Effector CD4-positive, alpha-beta T cell (primary cell): ENCODE measurements at regions not wholly inside any gene's neighbourhood (a gene's known extent, or its start where the extent isn't known, plus 50 kb on each side); places are given as distances from the start of the nearest gene placed in this dataset.
"Not testable (repeated sequence)": the region's sequence is repeated elsewhere in the genome, so short reads cannot be mapped to it uniquely, and the experiment has no call there.

Experiments used
- DNase-seq: peaks from one replicate; pipeline ENCODE4 v3.0.0-alpha.2; 2020

DNA sequence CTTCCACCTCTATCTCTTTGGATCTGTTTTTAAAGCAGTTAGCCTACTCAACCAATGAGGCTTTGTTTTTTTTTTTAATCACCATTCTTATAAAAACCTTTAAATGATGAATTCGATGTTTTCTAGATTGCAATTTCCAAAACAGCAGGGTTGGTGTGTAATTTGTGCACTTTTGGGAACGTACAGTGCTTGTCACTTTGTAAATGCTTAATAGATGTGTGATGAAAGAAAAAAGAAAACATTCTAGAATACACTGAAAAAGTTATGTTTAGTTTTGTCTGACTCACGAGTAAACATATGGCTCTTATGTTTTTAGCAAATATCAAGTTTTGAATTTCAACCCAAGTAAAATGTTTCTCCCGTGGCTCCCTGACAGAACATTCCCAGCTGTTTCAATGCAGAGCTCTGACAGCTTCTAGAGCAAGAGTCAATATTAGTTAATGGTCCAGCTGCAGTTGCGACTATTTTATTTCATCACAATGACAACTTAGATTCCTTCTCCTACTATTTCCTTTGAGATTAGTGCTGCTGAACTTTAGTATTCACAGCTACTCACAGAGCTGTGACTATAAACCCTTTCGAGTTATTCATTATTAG is 362.5 kb upstream of the ADAMTS5 start:
- no peak for DNase-seq

DNA sequence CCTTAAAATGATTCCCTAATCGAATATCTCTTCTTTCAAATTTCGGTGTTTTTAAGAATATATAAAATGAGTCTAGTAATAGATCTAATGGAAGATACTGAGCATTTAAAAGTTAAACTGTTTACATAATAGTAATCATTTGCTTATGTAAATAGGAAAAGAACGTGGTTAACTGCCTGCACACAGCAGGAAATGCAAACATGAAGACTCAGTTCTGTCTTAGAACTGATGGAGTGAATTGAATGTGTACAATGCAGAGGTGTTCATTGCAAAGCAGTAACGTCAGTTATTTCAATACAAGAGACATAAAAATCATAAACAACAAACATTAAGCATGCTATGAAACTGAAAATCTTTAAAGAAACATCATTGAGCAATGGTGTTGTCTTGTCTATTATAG is 359.4 kb upstream of the ADAMTS5 start:
- DNase-seq = no peak

- DNase-seq = no peak
These were observed 356.4 kb upstream of the ADAMTS5 start for GRCh38 chr21:27323331-27323730.

DNA sequence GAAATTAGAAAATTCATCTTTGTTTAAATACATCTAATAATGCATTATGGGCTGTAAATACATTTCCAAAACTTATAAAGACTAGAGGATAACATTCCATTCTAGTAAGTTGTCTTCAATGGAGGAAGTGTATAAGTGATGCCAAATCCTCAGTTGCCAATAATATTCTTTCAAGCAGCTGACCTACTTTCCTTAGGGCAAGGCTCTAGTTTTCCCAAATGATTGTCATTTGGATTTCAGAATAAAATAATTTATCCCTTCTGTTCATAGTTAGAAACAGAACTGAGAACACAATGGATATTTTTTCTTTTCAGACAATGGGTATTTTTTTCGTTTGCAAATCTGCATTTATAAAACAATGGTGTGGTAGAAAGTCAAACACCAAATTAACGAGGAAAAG is 354.9 kb upstream of the ADAMTS5 start:
- no peak for DNase-seq

DNA sequence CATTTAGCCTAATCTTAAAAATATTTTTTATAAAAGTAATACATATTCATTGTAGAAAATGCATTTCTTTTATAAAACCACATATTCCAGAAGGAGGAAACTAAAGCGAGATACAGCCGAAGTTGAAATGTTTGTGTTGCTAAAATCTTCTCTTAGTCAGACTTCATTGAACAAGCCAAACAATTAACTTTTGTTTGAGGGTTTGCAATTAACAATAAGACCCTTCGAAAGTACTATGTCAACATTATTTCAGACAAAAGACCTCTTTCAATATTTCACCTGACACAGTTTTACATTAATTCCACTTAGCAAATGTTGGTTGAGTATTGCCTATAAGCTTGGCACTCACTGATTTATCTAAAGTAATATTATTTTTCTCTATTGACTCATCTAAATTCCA is 354.0 kb upstream of the ADAMTS5 start:
- no peak for DNase-seq

DNA sequence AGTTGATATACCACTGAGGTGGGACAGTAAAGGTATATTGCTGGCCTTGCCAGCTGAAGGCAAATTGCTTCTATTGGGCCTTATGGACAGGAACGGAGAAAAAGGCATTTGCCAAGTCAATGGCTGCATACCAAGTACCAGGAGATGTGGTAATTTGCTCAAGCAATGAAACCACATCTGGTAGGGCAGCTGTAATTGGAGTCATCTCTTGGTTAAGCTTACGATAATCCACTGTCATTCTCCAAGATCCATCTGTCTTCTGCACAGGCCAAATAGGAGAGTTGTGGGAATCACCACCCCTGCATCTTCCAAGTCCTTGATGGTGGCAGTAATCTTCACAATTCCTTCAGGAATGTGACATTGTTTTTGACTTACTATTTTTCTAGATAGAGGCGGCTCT is 350.7 kb upstream of the ADAMTS5 start:
- not testable (repeated sequence) for DNase-seq

GRCh38 chr21:27315373-27315772 is 348.5 kb upstream of the ADAMTS5 start:
- DNase-seq = no peak

- no peak for DNase-seq
These were observed 347.2 kb upstream of the ADAMTS5 start for GRCh38 chr21:27314131-27314530.

DNA sequence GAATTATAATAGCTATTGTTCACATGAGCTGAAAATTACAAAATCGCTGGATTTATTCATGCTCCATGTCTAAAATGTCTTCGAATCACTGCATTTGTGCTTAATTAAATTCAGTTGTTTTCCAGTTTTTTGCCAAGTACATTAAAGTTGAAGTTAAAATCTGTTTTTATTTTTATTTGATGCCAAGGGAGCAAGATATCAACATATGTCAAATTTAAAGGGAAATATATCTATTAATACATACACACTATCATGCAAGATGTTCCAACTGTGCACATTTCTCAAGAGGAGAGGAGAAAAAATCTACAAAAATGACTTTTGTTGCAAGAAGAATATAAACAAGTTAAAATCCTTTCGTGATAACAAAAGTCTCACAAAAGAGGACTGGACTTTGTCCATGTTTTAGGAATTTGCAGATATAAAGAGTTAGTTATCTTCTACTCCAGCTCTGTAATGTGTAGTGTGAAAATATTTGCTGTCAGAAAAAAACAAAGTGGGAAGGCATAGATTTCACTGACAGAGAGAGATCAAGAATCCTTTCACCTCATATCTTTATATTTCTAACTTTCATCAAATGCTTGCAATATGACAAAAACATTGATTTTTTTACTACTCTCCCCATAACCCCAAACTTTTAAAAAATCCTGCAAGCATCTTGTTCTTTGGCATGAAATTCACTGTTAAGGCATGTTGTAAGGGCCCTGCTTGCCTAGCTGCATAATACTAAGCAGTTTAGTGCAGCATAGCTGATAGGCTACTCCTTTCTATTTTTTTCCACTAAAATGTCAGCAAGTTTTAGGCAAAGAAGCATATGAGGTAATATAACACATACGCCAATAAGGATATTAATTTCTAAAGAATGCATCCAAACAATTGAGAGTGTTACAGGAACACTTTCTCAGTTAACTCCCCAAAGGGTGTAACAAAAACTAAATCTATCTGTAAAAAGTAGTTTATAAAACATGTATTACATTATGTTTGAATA is 340.2 kb upstream of the ADAMTS5 start:
- DNase-seq = no peak

DNA sequence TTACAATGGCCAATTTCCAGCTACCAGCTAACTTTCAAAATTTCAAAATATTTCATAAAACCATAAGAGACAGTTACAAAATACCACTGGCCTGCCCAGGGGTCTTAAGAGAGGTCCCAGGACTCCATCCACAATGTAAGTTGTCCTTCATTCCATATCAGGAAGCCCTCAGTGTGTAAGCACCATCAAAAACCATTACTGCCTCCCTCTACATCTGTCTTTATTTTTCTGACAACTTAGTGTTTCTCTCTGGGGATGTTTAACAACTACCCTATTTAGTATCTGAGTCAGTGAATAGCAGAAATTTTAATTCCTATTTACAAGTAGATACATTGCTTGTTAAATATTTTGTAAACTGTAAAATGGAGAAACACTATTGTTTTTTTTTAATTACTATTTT is 339.3 kb upstream of the ADAMTS5 start:
- no peak for DNase-seq

- no peak for DNase-seq
These were observed 334.3 kb upstream of the ADAMTS5 start for GRCh38 chr21:27301220-27301619.

- DNase-seq = no peak
These were observed 333.9 kb upstream of the ADAMTS5 start for GRCh38 chr21:27300770-27301169.

DNA sequence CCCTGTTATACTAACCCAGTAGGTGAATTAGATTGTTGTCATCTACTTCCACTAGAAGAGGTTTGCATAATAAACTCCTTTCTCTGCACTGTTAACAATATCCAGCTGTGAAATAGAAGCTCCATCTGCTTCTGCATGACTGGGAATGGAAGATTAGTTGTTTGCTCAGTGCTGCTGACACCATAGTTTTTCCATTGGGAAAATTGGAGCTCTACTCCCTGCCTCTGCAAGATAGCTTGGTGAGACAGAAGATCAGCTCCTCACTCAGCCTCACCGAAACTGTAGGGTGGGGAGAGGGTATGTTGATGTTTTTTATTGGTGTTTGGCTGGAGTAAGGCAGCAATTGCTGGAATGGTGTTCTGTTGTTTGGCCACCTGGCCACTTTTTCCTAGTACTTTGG is 331.6 kb upstream of the ADAMTS5 start:
- no peak for DNase-seq

DNA sequence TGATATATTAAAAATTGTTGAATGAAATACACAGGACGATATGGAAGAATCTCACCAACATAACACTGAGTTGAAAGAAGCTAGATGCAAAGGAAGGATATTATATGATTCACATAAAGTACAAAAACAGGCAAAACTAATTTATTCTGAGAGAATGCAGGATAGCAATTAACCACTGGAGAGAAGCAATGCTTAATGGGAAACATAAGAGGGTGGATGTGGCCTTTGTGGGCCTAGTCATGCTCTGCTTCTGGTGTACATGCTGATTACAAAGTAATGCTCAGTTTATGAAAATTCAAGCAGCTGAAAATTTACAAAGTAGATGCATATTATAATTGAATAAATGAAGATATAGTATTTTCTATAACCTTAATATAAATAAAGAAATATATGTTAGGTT is 326.4 kb upstream of the ADAMTS5 start:
- no peak for DNase-seq

DNA sequence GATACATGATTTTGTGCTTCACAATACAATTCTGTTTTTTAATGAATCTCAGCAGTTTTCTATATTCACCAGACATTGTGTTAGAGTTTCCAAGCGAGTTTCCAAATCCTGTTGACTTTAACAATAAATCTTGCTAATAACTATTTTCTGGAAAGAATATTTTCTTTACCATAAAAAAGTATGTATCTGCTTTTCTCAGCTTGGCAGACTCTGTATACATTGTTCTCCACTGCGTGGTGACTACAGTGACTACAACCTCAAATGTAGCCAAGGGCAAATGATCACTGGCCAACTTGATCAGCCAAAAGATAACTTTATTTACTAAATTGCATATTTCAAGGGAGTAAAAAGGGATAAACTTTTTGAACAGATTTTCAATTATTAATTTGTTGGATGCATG is 325.9 kb upstream of the ADAMTS5 start:
- no peak for DNase-seq

GRCh38 chr21:27292229-27292628 is 325.3 kb upstream of the ADAMTS5 start:
- no peak for DNase-seq

GRCh38 chr21:27291006-27291405 is 324.1 kb upstream of the ADAMTS5 start:
- DNase-seq = no peak

GRCh38 chr21:27290028-27290427 is 323.1 kb upstream of the ADAMTS5 start:
- DNase-seq = no peak

DNA sequence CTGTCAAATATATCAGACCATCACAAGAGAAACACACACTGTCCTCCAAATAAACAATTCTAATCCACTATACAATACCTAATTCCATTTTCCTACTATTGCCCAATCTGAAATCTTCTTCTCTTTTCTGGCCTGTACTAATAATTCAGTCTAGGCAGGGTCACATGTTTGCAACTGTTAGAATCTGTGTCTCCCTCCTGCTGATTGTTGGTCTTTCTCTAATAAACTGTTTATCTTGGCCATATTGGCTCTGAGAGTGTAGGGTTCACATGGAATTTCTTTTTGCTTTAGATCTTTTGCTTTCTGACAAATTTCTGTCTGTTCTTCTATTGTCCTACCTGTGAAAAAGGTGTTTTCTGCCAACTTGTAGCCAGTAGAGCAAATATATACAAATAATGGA is 319.9 kb upstream of the ADAMTS5 start:
- no peak for DNase-seq

DNA sequence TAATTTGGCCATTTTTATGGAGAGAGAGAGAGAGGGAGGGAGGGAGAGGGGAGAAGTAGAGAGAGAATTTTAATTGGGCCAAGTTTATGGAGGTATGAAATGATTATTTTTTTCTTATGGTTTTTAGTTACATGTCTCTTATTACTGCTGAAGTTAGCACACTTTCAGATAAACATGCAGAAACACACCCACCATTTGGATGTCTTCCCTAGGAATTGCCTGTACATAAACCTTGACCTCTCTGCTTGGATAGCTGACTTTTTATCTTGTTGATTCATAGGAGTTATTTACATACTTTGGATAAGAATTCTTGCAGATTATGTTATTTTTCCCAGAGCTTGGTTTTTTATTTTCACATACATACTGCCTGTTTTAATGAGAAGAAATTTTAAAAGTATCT is 310.2 kb upstream of the ADAMTS5 start:
- no peak for DNase-seq

- no peak for DNase-seq
These were observed 308.5 kb upstream of the ADAMTS5 start for GRCh38 chr21:27275294-27275927.

DNA sequence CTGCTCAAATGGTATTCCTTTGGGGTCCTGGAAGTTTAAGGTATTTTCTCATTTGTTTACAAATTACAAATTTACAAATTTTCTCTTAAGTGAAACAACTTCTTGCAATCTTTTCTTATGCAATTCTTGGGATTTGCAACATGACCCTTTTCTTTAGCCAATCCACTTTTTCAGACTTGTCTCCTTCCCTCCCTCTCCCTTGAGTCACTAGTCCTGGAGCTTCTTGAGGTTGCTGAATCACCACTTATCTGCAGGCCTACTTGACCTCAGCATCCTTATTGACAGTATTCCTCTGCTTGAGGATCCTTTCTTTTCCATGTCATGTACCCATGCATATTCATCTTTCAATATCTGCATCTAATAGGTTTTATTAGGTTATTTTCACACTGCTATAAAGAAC is 302.8 kb upstream of the ADAMTS5 start:
- no peak for DNase-seq

GRCh38 chr21:27268290-27268689 is 301.4 kb upstream of the ADAMTS5 start:
- DNase-seq = no peak

DNA sequence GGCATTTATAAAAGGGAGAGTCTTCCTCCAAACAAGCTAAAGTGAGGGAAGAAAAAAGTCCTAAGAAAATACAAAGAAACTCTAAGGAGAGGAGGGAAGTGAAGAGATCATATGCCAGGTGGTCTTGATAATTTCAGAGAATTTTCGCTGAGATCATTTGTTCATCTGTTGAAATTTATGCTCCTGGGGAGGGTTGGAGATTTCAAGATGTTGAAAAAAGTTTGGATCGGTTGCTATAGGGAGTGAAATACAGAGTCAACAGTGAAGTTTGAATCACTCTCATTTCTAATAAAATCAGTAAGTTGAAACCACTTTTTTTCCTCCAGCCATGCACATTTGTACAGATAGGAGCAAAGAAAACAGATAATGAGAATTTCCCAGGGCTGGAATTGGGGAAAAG is 299.1 kb upstream of the ADAMTS5 start:
- no peak for DNase-seq
